WTC11 (cell line): ENCODE measurements at regions not wholly inside any gene's neighbourhood (a gene's known extent, or its start where the extent isn't known, plus 50 kb on each side); places are given as distances from the start of the nearest gene placed in this dataset.

ENCODE experiments used
- ATAC-seq: fragments of 200-7000 bp; cut with Tn5 transposase; 2 replicates; pipeline ENCODE4 v1.10.0; 2021; ENCODE audit warnings: mild to moderate bottlenecking, moderate library complexity
- CTCF ChIA-PET: fragments of 300-600 bp; sonication (Branson Sonifier 250); formaldehyde crosslinking; loops from one replicate; lab custom pipeline; 2021; ENCODE audit warnings: antibody characterized with exemption; lab: Charles Lee
- POLR2A ChIA-PET: fragments of 350-600 bp; sonication (Branson Sonifier 250); formaldehyde crosslinking; loops from one replicate; lab custom pipeline; 2021; ENCODE audit warnings: antibody characterized with exemption; lab: Charles Lee
- DNase-seq: peaks from one replicate; pipeline ENCODE4 v3.0.0; 2021; ENCODE audit warnings: low spot score
- H3K27ac Mint-ChIP-seq: 2 replicates; pipeline ENCODE4 v1.8.0; 2021; ENCODE audit warnings: mixed read lengths
- H3K27me3 Mint-ChIP-seq: 2 replicates; pipeline ENCODE4 v1.8.0; 2021; ENCODE audit warnings: low read depth, mild to moderate bottlenecking, moderate library complexity, mixed read lengths
- H3K36me3 Mint-ChIP-seq: 2 replicates; pipeline ENCODE4 v1.8.0; 2021; ENCODE audit warnings: mixed read lengths
- H3K4me1 Mint-ChIP-seq: 2 replicates; pipeline ENCODE4 v1.8.0; 2022; ENCODE audit warnings: mixed read lengths
- H3K4me3 Mint-ChIP-seq: 2 replicates; pipeline ENCODE4 v1.8.0; 2021; ENCODE audit warnings: mild to moderate bottlenecking, moderate library complexity, mixed read lengths
- H3K9me3 Mint-ChIP-seq: 2 replicates; pipeline ENCODE4 v1.8.0; 2021; ENCODE audit warnings: mixed read lengths
- ATF1 ChIP-seq: sonication (generic); formaldehyde crosslinking; IDR thresholded peaks from 2 replicates; pipeline ENCODE4 v1.8.1; 2023; ENCODE audit warnings: mild to moderate bottlenecking, moderate library complexity, missing genetic modification reagents
- CREM ChIP-seq: sonication (generic); formaldehyde crosslinking; IDR thresholded peaks from 2 replicates; pipeline ENCODE4 v1.8.1; 2022; ENCODE audit warnings: mild to moderate bottlenecking, missing genetic modification reagents, moderate library complexity
- EMX1 ChIP-seq: fragments of 250-450 bp; sonication (Bioruptor Pico); IDR thresholded peaks from 2 replicates; pipeline ENCODE4 v1.8.0; 2021; ENCODE audit warnings: mild to moderate bottlenecking
- ESRRA ChIP-seq: sonication (generic); formaldehyde crosslinking; IDR thresholded peaks from 2 replicates; pipeline ENCODE4 v1.8.1; 2022; ENCODE audit warnings: mild to moderate bottlenecking, missing genetic modification reagents, borderline replicate concordance
- GTF2I ChIP-seq: fragments of 250-450 bp; sonication (Bioruptor Pico); conservative IDR thresholded peaks from 2 replicates; pipeline ENCODE4 v1.4.0; 2021; ENCODE audit warnings: mild to moderate bottlenecking
- HMGXB4 ChIP-seq: sonication (generic); formaldehyde crosslinking; IDR thresholded peaks from 2 replicates; pipeline ENCODE4 v1.8.1; 2023; ENCODE audit warnings: mild to moderate bottlenecking, moderate library complexity, missing genetic modification reagents
- KAT7 ChIP-seq: sonication (generic); formaldehyde crosslinking; IDR thresholded peaks from 2 replicates; pipeline ENCODE4 v1.8.1; 2023; ENCODE audit warnings: missing genetic modification reagents, mild to moderate bottlenecking, borderline replicate concordance
- NFYB ChIP-seq: sonication (generic); formaldehyde crosslinking; conservative IDR thresholded peaks from 2 replicates; pipeline ENCODE4 v1.8.0; 2022; ENCODE audit warnings: low read depth, missing genetic modification reagents
- NR2C2 ChIP-seq: sonication (generic); formaldehyde crosslinking; IDR thresholded peaks from 2 replicates; pipeline ENCODE4 v1.8.0; 2022; ENCODE audit warnings: mild to moderate bottlenecking, missing genetic modification reagents
- SMAD3 ChIP-seq: sonication (generic); formaldehyde crosslinking; IDR thresholded peaks from 2 replicates; pipeline ENCODE4 v1.8.0; 2022; ENCODE audit warnings: missing genetic modification reagents, mild to moderate bottlenecking, borderline replicate concordance
- SOX15 ChIP-seq: fragments of 250-450 bp; sonication (Bioruptor Pico); IDR thresholded peaks from 2 replicates; pipeline ENCODE4 v1.9.0; 2021; ENCODE audit warnings: mild to moderate bottlenecking
- TEAD1 ChIP-seq: sonication (generic); formaldehyde crosslinking; IDR thresholded peaks from 2 replicates; pipeline ENCODE4 v1.8.0; 2022; ENCODE audit warnings: mild to moderate bottlenecking, missing genetic modification reagents
- USF1 ChIP-seq: sonication (generic); formaldehyde crosslinking; IDR thresholded peaks from 2 replicates; pipeline ENCODE4 v1.8.0; 2022; ENCODE audit warnings: mild to moderate bottlenecking, missing genetic modification reagents
- USF2 ChIP-seq: sonication (generic); formaldehyde crosslinking; IDR thresholded peaks from 2 replicates; pipeline ENCODE4 v1.8.1; 2023; ENCODE audit warnings: mild to moderate bottlenecking, missing genetic modification reagents, moderate library complexity
- ZBTB43 ChIP-seq: sonication (generic); formaldehyde crosslinking; IDR thresholded peaks from 2 replicates; pipeline ENCODE4 v1.8.1; 2023; ENCODE audit warnings: mild to moderate bottlenecking, missing genetic modification reagents
- ZNF121 ChIP-seq: sonication (generic); formaldehyde crosslinking; IDR thresholded peaks from 2 replicates; pipeline ENCODE4 v1.8.0; 2023; ENCODE audit warnings: missing genetic modification reagents
- ZNF138 ChIP-seq: sonication (generic); formaldehyde crosslinking; conservative IDR thresholded peaks from 2 replicates; pipeline ENCODE4 v1.8.1; 2022; ENCODE audit warnings: mild to moderate bottlenecking, moderate library complexity, missing genetic modification reagents
- ZNF232 ChIP-seq: sonication (generic); formaldehyde crosslinking; IDR thresholded peaks from 2 replicates; pipeline ENCODE4 v1.8.0; 2022; ENCODE audit warnings: mild to moderate bottlenecking, missing genetic modification reagents
- ZNF281 ChIP-seq: sonication (generic); formaldehyde crosslinking; IDR thresholded peaks from 2 replicates; pipeline ENCODE4 v1.8.0; 2023; ENCODE audit warnings: mild to moderate bottlenecking, missing genetic modification reagents
- ZNF317 ChIP-seq: sonication (generic); formaldehyde crosslinking; IDR thresholded peaks from 2 replicates; pipeline ENCODE4 v1.8.1; 2023; ENCODE audit warnings: low read depth, mild to moderate bottlenecking, moderate library complexity, missing genetic modification reagents, borderline replicate concordance
- ZNF425 ChIP-seq: fragments of 250-450 bp; sonication (Bioruptor Pico); conservative IDR thresholded peaks from 2 replicates; pipeline ENCODE4 v1.9.0; 2021; ENCODE audit warnings: mild to moderate bottlenecking

GRCh38 chr10:60607372-60607771, 170.9 kb upstream of the CDK1 start:
- no peak for ATAC-seq
- Mint-ChIP-seq H3K4me1 (peaks cover 7% of the 10 kb centered on the region), H3K27me3 (no peaks in the 10 kb centered on the region), H3K27ac (no peak overlapping the region), H3K4me3 (no peak overlapping the region), H3K36me3 (no peaks in the 10 kb centered on the region), H3K9me3 (no peaks in the 10 kb centered on the region)
- DNase-seq = no peak
- CTCF ChIA-PET = interaction anchor here (0.5 kb wide), 1 partner anchor 294 kb away, joined by 3 read pairs; no protein-coding TSS in a partner anchor
- TF ChIP-seq ZNF281 (CRISPR knock-in tag) = no peak
- no peak for TF ChIP-seq KAT7 (CRISPR knock-in tag)
- no peak for TF ChIP-seq ZNF232
- no peak for TF ChIP-seq TEAD1 (CRISPR knock-in tag)
- TF ChIP-seq ZBTB43 (CRISPR knock-in tag) = no peak
- no peak for TF ChIP-seq SOX15
- no peak for TF ChIP-seq EMX1 (CRISPR knock-in tag)
- no peak for TF ChIP-seq NFYB (CRISPR knock-in tag)
- no peak for TF ChIP-seq GTF2I (CRISPR knock-in tag)
- TF ChIP-seq ZNF121 (CRISPR knock-in tag) = no peak
- TF ChIP-seq ZNF425 (CRISPR knock-in tag) = no peak
- TF ChIP-seq ZNF138 = no peak
- no peak for TF ChIP-seq ZNF317 (CRISPR knock-in tag)
- POLR2A ChIA-PET = no interaction called here

GRCh38 chr10:60606343-60607080, 171.8 kb upstream of the CDK1 start:
- CTCF ChIA-PET = no interaction called here
- ATAC-seq = no peak
- no peak for TF ChIP-seq USF2 (CRISPR knock-in tag)
- no peak for TF ChIP-seq ESRRA
- no peak for TF ChIP-seq ATF1 (CRISPR knock-in tag)
- no peak for TF ChIP-seq USF1
- no peak for TF ChIP-seq HMGXB4
- no peak for TF ChIP-seq ZNF232
- TF ChIP-seq CREM (CRISPR knock-in tag) = no peak
- TF ChIP-seq ZNF138 = no peak
- TF ChIP-seq NR2C2 (CRISPR knock-in tag) = no peak
- TF ChIP-seq SMAD3 (CRISPR knock-in tag) = no peak
- no peak for TF ChIP-seq NFYB (CRISPR knock-in tag)

More at GRCh38 chr10:60606343-60607080, 171.8 kb upstream of the CDK1 start:
- Mint-ChIP-seq H3K4me3 (no peak overlapping the region), H3K36me3 (no peaks in the 10 kb centered on the region), H3K27me3 (no peaks in the 10 kb centered on the region), H3K9me3 (no peaks in the 10 kb centered on the region), H3K4me1 (peaks cover 6% of the 10 kb centered on the region), H3K27ac (no peak overlapping the region)
- DNase-seq = no peak
- POLR2A ChIA-PET = no interaction called here
